ENCODE measurements at regions not wholly inside any gene's neighbourhood (a gene's known extent, or its start where the extent isn't known, plus 50 kb on each side); places are given as distances from the start of the nearest gene placed in this dataset.

DNA sequence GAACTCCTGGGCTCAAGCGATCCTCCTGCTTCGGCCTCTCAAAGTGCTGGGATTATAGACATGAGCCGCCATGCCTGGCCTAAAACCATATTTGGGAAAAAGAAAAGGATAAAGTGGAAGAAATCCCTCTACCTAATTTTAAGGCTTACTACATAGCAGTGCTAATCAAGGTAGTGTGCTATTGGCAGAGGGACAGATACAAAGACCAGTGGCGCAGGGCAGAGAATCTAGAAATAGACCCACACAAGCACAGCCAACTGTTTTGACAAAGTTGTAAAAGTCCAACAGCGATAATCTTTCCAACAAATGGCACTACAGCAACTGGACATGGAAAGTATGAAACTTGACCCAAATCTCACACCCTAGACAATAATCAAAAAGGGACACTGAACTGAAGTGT, 138.4 kb downstream of the TFCP2L1 start:
- ATAC-seq = no peak
- H3K27ac ChIP-seq (ENCODE audit: low read depth, low read length) = no peak overlapping the region
- no peaks in the 10 kb centered on the region for H3K9me3 ChIP-seq (ENCODE audit: control insufficient read depth in 1 of 2, insufficient read depth in 1 of 2, low read depth in 1 of 2, low read length in 2 of 2)
- H3K4me3 ChIP-seq (replicated peaks in 1 of 2; ENCODE audit: low read depth in 1 of 2, low read length in 2 of 2) = no peak overlapping the region
- H3K36me3 ChIP-seq (ENCODE audit: control insufficient read depth in 1 of 2, insufficient read depth in 2 of 2, low read length in 2 of 2) = no peaks in the 10 kb centered on the region
- TF ChIP-seq, protein P1, sequence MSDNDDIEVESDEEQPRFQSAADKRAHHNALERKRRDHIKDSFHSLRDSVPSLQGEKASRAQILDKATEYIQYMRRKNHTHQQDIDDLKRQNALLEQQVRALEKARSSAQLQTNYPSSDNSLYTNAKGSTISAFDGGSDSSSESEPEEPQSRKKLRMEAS (IDR thresholded peaks at IDR 0.05) = no peak
- TF ChIP-seq ZNF274 (IDR thresholded peaks at IDR 0.05; ENCODE audit: low read depth, low read length) (no peak), FOSL1 (IDR thresholded peaks at IDR 0.05; ENCODE audit: low read depth) (no peak), JUND (IDR thresholded peaks at IDR 0.05) (no peak), TCF7L2 (IDR thresholded peaks at IDR 0.05; ENCODE audit: borderline replicate concordance, extremely low read depth, insufficient read depth, insufficient read length) (no peak), RAD21 (IDR thresholded peaks at IDR 0.05; ENCODE audit: low read depth) (no peak), EZH2phosphoT487 (IDR thresholded peaks at IDR 0.05; ENCODE audit: borderline replicate concordance) (no peak), EZH2 (IDR thresholded peaks at IDR 0.05) (no peak), EGR1 (IDR thresholded peaks at IDR 0.05; ENCODE audit: low read depth) (no peak), SP1 (IDR thresholded peaks at IDR 0.05; ENCODE audit: low read depth) (no peak), CBX3 (IDR thresholded peaks at IDR 0.05; ENCODE audit: low read depth) (no peak), POLR2A (IDR thresholded peaks at IDR 0.05; ENCODE audit: borderline replicate concordance, extremely low read depth, insufficient read depth, insufficient read length) (no peak), CEBPB (IDR thresholded peaks at IDR 0.05; ENCODE audit: low read depth) (no peak), ZFX (IDR thresholded peaks at IDR 0.05) (no peak), POLR2AphosphoS5 (IDR thresholded peaks at IDR 0.05; ENCODE audit: low read depth, low read length) (no peak), SIN3A (IDR thresholded peaks at IDR 0.05; ENCODE audit: low read depth) (no peak), YY1 (IDR thresholded peaks at IDR 0.05; ENCODE audit: extremely low read depth, insufficient replicate concordance, low read depth, low read length) (no peak)
- TF ChIP-seq, protein P2, sequence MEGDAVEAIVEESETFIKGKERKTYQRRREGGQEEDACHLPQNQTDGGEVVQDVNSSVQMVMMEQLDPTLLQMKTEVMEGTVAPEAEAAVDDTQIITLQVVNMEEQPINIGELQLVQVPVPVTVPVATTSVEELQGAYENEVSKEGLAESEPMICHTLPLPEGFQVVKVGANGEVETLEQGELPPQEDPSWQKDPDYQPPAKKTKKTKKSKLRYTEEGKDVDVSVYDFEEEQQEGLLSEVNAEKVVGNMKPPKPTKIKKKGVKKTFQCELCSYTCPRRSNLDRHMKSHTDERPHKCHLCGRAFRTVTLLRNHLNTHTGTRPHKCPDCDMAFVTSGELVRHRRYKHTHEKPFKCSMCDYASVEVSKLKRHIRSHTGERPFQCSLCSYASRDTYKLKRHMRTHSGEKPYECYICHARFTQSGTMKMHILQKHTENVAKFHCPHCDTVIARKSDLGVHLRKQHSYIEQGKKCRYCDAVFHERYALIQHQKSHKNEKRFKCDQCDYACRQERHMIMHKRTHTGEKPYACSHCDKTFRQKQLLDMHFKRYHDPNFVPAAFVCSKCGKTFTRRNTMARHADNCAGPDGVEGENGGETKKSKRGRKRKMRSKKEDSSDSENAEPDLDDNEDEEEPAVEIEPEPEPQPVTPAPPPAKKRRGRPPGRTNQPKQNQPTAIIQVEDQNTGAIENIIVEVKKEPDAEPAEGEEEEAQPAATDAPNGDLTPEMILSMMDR (IDR thresholded peaks at IDR 0.05 in 2 of 3, conservative IDR thresholded peaks at IDR 0.05 in 1 of 3; ENCODE audit: borderline replicate concordance in 1 of 3, insufficient read depth in 1 of 3, low read depth in 2 of 3, low read length in 2 of 3) = no peak
- TF ChIP-seq, protein P3, sequence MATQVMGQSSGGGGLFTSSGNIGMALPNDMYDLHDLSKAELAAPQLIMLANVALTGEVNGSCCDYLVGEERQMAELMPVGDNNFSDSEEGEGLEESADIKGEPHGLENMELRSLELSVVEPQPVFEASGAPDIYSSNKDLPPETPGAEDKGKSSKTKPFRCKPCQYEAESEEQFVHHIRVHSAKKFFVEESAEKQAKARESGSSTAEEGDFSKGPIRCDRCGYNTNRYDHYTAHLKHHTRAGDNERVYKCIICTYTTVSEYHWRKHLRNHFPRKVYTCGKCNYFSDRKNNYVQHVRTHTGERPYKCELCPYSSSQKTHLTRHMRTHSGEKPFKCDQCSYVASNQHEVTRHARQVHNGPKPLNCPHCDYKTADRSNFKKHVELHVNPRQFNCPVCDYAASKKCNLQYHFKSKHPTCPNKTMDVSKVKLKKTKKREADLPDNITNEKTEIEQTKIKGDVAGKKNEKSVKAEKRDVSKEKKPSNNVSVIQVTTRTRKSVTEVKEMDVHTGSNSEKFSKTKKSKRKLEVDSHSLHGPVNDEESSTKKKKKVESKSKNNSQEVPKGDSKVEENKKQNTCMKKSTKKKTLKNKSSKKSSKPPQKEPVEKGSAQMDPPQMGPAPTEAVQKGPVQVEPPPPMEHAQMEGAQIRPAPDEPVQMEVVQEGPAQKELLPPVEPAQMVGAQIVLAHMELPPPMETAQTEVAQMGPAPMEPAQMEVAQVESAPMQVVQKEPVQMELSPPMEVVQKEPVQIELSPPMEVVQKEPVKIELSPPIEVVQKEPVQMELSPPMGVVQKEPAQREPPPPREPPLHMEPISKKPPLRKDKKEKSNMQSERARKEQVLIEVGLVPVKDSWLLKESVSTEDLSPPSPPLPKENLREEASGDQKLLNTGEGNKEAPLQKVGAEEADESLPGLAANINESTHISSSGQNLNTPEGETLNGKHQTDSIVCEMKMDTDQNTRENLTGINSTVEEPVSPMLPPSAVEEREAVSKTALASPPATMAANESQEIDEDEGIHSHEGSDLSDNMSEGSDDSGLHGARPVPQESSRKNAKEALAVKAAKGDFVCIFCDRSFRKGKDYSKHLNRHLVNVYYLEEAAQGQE (IDR thresholded peaks at IDR 0.05; ENCODE audit: low read depth) = no peak
- TF ChIP-seq, protein P4, sequence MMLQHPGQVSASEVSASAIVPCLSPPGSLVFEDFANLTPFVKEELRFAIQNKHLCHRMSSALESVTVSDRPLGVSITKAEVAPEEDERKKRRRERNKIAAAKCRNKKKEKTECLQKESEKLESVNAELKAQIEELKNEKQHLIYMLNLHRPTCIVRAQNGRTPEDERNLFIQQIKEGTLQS (IDR thresholded peaks at IDR 0.05) = no peak
- no peak overlapping the region for H3K4me2 ChIP-seq (ENCODE audit: low read length)
- DNase-seq (ENCODE audit: low read depth, low spot score) = no peak
- H3K4me1 ChIP-seq (ENCODE audit: control insufficient read depth in 1 of 2, insufficient read depth in 2 of 2, low read length in 2 of 2) = no peaks in the 10 kb centered on the region
- H2AFZ ChIP-seq (ENCODE audit: low read depth, low read length, poor library complexity, severe bottlenecking) = no peak overlapping the region
- H3K9ac ChIP-seq (ENCODE audit: low read length) = no peak overlapping the region
- intact Hi-C loops (cut with micrococcal nuclease) = no loop called here
- no TSS peak for BruUV-seq (replicated peaks)
- no peaks in the 10 kb centered on the region for H4K20me1 ChIP-seq (ENCODE audit: insufficient read depth)
- no peaks in the 10 kb centered on the region for H3K9me2 ChIP-seq (ENCODE audit: insufficient read depth)
- POLR2A ChIA-PET = no interaction called here
- no peaks in the 10 kb centered on the region for H3K27me3 ChIP-seq (ENCODE audit: insufficient read depth, low read length)
- H3K79me2 ChIP-seq (ENCODE audit: insufficient read depth, low read length) = no peaks in the 10 kb centered on the region
- CTCF ChIA-PET = no interaction called here
- RAD21 ChIA-PET (ENCODE audit: low non-redundant PET in 1 of 2, low total read pairs in 2 of 2, uncharacterized antibody in 2 of 2, unreplicated experiment in 2 of 2) = no interaction called here
